BE2C (cell line): ENCODE measurements at regions not wholly inside any gene's neighbourhood (a gene's known extent, or its start where the extent isn't known, plus 50 kb on each side); places are given as distances from the start of the nearest gene placed in this dataset.

ENCODE experiments used
- DNase-seq: peaks from one replicate; pipeline ENCODE4 v3.0.0-alpha.2; 2020
- H3K27me3 ChIP-seq: fragments of 250-450 bp; sonication (Bioruptor Pico); 2 replicates; pipeline ENCODE4 v1.5.1; 2020; ENCODE audit warnings: mild to moderate bottlenecking
- H3K36me3 ChIP-seq: fragments of 250-450 bp; sonication (Bioruptor Pico); 2 replicates; pipeline ENCODE4 v1.5.1; 2020; ENCODE audit warnings: mild to moderate bottlenecking
- H3K4me1 ChIP-seq: fragments of 250-450 bp; sonication (Bioruptor Pico); 2 replicates; pipeline ENCODE4 v1.5.1; 2020
- H3K4me3 ChIP-seq: 2 replicates; pipeline ENCODE4 v1.5.1; 2011; ENCODE audit warnings: low read depth, low read length
- H3K9me3 ChIP-seq: fragments of 250-450 bp; sonication (Bioruptor Pico); 2 replicates; pipeline ENCODE4 v1.5.1; 2020
- TF ChIP-seq, protein P1 (sequence below): IDR thresholded peaks from 2 replicates; pipeline ENCODE4 v1.5.1; 2012; ENCODE audit warnings: mild to moderate bottlenecking, low read depth, low read length

DNA sequence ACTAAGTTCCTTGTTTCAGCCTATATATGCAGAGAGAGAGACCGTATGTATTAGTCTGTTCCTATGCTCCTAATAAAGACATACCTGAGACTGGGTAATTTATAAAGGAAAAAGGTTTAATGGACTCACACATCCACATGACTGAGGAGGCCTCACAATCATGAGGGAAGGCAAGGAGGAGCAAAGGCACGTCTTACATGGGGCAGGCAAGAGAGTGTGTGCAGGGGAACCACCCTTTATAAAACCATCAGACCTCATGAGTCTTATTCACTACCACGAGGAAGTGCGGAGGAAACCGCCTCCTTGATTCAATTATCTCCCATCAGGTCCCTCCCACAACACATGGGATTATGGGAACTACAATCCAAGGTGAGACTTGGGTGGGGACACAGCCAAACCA, 73.8 kb downstream of the TMEM18 start:
- Histone ChIP-seq H3K4me3 (no peak overlapping the region), H3K9me3 (no peaks in the 10 kb centered on the region), H3K27me3 (no peaks in the 10 kb centered on the region), H3K36me3 (no peaks in the 10 kb centered on the region), H3K4me1 (no peaks in the 10 kb centered on the region)
- DNase-seq: no peak
- TF ChIP-seq, protein P1, sequence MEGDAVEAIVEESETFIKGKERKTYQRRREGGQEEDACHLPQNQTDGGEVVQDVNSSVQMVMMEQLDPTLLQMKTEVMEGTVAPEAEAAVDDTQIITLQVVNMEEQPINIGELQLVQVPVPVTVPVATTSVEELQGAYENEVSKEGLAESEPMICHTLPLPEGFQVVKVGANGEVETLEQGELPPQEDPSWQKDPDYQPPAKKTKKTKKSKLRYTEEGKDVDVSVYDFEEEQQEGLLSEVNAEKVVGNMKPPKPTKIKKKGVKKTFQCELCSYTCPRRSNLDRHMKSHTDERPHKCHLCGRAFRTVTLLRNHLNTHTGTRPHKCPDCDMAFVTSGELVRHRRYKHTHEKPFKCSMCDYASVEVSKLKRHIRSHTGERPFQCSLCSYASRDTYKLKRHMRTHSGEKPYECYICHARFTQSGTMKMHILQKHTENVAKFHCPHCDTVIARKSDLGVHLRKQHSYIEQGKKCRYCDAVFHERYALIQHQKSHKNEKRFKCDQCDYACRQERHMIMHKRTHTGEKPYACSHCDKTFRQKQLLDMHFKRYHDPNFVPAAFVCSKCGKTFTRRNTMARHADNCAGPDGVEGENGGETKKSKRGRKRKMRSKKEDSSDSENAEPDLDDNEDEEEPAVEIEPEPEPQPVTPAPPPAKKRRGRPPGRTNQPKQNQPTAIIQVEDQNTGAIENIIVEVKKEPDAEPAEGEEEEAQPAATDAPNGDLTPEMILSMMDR: no peak

DNA sequence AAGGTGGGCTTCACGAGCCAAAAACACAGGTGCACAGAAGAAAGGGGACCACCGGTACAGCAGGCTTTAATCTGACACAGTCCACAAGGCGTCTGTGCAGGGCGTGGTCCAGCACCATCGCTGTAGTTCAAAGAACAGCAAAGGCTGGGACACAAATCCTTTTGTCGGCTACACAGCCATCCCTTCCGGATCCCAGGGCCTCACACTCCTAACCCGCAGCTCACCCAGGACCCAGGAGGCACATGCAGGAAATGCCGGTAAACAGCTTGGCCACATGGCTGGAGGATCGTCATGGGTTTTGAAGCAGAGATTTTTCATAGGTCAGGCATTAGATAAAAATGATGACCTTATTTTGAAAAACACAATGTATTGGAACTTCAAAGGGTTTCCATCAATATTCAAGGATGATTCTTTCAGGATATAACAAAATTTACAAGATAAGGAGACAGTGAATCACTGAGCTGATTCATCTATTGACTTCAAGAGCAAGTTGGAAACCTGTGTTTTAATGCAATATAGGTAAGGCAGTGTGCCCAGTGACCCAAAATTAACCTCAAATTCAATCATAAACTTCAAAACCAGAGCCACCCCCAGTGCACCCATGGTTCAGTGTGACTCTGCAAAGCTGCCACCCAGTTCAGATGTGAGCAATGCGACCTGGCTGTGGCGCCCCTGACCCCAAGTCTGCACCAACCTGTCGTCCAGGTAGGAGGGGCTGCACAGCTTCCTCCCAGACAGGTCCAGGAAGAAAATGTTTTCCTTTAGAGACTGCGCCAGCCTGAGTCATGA, 74.4 kb downstream of the TMEM18 start:
- Histone ChIP-seq H3K4me1 (no peaks in the 10 kb centered on the region), H3K9me3 (no peaks in the 10 kb centered on the region), H3K4me3 (no peak overlapping the region), H3K27me3 (no peaks in the 10 kb centered on the region), H3K36me3 (no peaks in the 10 kb centered on the region)
- TF ChIP-seq, protein P1: no peak
- no peak for DNase-seq

DNA sequence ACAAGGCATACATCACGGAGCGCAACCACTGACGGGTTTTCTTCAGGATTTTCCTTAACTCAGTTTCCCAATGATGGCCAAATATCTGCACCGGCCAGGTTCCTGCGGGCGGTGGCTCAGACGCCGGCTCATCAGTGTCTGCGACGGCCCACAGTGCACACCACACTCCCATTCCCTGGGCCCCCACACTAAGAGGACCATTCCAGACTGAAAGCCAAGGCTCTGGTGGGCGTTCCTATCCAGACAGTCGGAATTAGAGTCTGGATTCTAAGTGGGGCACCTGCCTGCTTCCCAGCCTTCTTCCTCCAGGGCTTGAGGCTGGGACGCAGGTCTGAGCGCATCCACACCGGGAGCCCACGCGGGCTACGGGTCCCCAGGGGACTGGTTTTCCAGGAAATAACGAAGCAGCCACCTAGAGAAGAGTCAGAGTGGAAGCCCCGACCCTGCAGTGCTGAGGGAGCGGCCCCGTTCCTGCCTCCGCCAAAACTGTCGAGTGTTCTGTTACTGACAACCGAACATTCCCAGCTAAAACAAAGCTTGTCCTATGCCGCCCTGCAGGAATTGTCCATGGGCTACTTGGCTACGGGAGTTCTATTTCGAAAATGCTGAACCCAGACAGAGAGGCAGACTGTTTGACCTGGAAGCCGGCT, 75.3 kb downstream of the TMEM18 start:
- no peaks in the 10 kb centered on the region for H3K27me3 ChIP-seq

DNA sequence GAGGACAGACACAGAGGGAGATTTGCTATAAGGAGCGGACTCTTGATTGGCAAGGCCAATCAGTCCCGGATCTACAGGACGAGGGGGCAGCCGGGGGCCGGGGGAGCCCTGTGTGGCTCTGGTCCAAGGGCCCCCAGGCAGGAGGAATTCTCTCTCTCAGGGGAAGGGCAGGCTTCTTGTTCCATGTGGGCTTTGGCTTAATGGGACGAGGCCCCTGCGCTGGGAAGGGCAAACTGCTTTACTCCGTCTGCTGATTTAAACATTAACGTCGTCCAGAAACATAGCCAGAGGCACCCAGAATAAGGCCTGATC, 75.9 kb downstream of the TMEM18 start:
- Histone ChIP-seq H3K36me3 (no peaks in the 10 kb centered on the region), H3K4me3 (no peak overlapping the region), H3K27me3 (no peaks in the 10 kb centered on the region), H3K4me1 (no peaks in the 10 kb centered on the region), H3K9me3 (no peaks in the 10 kb centered on the region)
- DNase-seq: no peak
- TF ChIP-seq, protein P1: no peak

More for the DNA sequence above, 75.3 kb downstream of the TMEM18 start:
- Histone ChIP-seq H3K4me1 (no peaks in the 10 kb centered on the region), H3K4me3 (no peak overlapping the region), H3K36me3 (no peaks in the 10 kb centered on the region), H3K9me3 (no peaks in the 10 kb centered on the region)
- no peak for DNase-seq
- TF ChIP-seq, protein P1: no peak

DNA sequence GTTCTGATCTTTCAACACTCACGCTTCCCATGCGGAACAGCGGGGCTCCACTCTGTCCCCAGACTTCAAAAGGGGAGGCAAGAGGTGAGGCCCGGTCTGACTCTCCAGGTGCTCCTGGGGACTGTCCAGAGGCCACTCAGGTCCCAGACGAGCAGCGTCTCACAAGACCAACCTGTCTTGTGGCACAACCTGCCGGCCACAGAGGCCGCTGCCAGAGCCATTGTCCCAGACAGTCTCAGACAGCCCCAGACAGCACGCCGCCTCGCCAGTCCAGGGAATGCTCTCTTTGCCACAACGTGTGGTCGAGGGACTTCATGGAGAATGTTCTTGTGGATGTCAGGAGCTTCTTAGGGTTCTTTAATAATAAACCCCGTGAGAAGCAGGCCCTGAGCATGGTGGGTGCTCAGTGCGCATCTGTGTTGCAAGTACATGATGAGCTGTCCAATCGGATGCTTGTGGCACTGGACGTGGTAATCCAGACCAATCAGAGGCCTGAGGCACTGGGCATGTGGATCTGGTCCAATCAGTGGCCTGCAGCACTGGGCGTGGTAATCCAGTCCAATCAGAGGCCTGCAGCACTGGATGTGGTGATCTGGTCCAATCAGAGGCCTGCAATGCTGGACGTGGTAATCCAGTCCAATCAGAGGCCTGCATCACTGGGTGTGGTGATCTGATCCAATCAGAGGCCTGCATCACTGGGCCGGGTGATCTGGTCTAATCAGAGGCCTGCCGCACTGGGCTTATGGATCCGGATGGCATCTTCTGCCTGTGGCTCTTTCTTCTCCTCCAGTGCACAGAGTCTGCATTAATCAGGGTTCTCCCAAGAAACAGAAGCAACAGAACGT, 76.4 kb downstream of the TMEM18 start:
- Histone ChIP-seq H3K9me3 (no peaks in the 10 kb centered on the region), H3K36me3 (no peaks in the 10 kb centered on the region), H3K27me3 (no peaks in the 10 kb centered on the region), H3K4me3 (no peak overlapping the region), H3K4me1 (no peaks in the 10 kb centered on the region)
- TF ChIP-seq, protein P1: no peak
- no peak for DNase-seq
